ENCODE measurements at regions not wholly inside any gene's neighbourhood (a gene's known extent, or its start where the extent isn't known, plus 50 kb on each side); places are given as distances from the start of the nearest gene placed in this dataset.

DNA sequence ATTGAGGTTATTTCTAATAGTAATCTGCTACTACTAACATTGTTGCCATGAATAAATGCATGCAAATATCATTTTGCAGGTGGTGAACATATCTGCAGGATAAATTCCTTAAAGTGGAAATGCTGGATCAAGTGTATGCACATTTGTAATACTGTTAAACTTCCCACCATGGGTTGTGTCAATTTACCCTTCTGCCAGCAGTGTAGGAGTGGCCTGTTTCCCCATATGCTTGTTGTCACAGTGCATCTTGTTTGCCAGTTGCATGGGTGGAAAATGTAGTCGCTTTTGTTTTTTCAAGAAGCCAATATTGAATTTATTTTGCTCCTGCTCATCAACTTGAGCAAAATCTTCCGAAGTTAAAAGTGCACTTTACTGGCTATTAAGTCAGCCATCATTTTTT lies 139.0 kb upstream of the ACKR3 start:
- no peak for TF ChIP-seq CTCF (IDR thresholded peaks at IDR 0.05; ENCODE audit: insufficient read depth, low read length, poor library complexity, severe bottlenecking)
- no peak for TF ChIP-seq EZH2phosphoT487 (conservative IDR thresholded peaks at IDR 0.05; ENCODE audit: low read length)
